Gastrocnemius medialis (tissue), 4 donors: ENCODE measurements at regions not wholly inside any gene's neighbourhood (a gene's known extent, or its start where the extent isn't known, plus 50 kb on each side); places are given as distances from the start of the nearest gene placed in this dataset.
"Not testable (repeated sequence)": the region's sequence is repeated elsewhere in the genome, so short reads cannot be mapped to it uniquely, and the experiment has no call there.

Experiments used
- CTCF ChIP-seq, 5 experiments: fragments of 450-650 bp in 3 of 5; fragments of 200-600 bp in 2 of 5; sonication (generic) in 2 of 5; IDR thresholded peaks in 4 of 5; conservative IDR thresholded peaks in 1 of 5; 1 replicate in 4 of 5; 2 replicates in 1 of 5; pipeline ENCODE4 v1.5.1; 2016 to 2019; ENCODE audit warnings: antibody characterized with exemption in 5 of 5, mild to moderate bottlenecking in 3 of 5, moderate library complexity in 3 of 5
- POLR2A ChIP-seq, 2 donors: fragments of 450-650 bp; IDR thresholded peaks; one replicate each; pipeline ENCODE4 v1.6.1; 2017; ENCODE audit warnings: antibody characterized with exemption in 2 of 2, mild to moderate bottlenecking in 2 of 2, moderate library complexity in 2 of 2

- not testable (repeated sequence) for TF ChIP-seq CTCF (IDR thresholded peaks at IDR 0.05 in 4 of 5, conservative IDR thresholded peaks at IDR 0.05 in 1 of 5); POLR2A (IDR thresholded peaks at IDR 0.05)
These were observed 1120.4 kb downstream of the RPIA start for GRCh38 chr2:89811910-89812309.
